Caki2 (cell line): ENCODE measurements at regions not wholly inside any gene's neighbourhood (a gene's known extent, or its start where the extent isn't known, plus 50 kb on each side); places are given as distances from the start of the nearest gene placed in this dataset.
A peak's percentile ranks its signal among the peaks of the same experiment; 100 is the strongest.
"Not testable (repeated sequence)": the region's sequence is repeated elsewhere in the genome, so short reads cannot be mapped to it uniquely, and the experiment has no call there.

ENCODE experiments used
- DNase-seq: peaks from one replicate; pipeline ENCODE4 v3.0.0-alpha.2; 2015; ENCODE audit warnings: low read depth
- in situ Hi-C: cut with HindIII; loops from 2 replicates; pipeline ENCODE4 v1.10.0; 2016; ENCODE audit warnings: low sequenced_read_pairs, low pct_unique_long_range_greater_than_20kb, mixed read lengths

- DNase-seq: no peak
- in situ Hi-C loops: no loop called here
Measured at GRCh38 chr13:44045180-44045562, 165.5 kb downstream of the LACC1 start.

DNA sequence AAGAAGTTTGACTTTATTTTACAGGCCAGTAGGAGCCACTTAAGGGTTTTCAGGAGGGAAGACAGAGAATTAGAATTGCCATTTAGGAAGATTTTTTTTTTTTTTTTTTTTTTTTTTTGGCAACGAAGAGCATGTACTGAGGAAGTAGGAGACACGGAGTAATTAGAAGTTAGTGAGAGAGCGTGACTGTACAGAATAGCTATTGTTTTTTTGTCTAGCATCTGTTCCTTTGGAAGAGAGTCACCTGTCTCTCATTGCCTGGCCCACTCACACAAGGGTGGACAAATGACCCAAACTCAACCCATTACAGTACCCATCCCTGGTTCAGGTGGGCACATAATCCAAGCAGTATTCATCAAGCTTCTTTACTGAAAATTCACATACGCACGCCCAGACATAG, 166.7 kb downstream of the LACC1 start:
- in situ Hi-C loops: no loop called here
- no peak for DNase-seq

GRCh38 chr13:44048326-44048725, 168.6 kb downstream of the LACC1 start:
- in situ Hi-C loops: no loop called here

GRCh38 chr13:44049081-44049945, 169.6 kb downstream of the LACC1 start:
- in situ Hi-C loops: no loop called here
- no peak for DNase-seq

More at GRCh38 chr13:44048326-44048725, 168.6 kb downstream of the LACC1 start:
- DNase-seq: no peak

DNA sequence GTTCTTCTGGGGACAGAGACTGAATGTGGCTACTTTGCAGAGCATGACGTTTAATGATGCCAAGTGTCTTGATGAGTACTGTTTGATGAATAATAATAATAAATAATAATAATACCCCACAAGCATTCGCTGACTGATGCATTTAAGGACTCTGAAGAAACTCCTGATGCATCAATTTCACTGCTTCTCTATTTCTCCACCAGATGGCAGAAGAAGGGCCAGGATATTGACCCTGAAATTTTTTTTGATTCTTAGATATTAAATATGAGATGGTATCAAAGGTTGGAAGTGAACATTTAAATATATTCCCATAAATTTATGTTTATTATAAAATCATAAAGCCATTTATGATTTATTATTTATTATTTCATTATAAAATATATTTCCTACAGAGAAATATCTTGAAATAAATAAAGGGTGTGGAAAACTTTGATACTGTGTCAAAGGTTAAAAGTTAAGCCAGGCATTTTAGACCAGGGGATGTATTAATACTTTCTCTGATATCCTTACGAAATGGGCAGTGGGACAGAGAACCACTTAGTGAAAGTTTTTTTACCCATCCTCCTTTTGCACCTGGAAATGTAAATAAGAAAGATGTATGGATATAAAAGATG, 170.9 kb downstream of the LACC1 start:
- DNase-seq: no peak
- in situ Hi-C loops: no loop called here

DNA sequence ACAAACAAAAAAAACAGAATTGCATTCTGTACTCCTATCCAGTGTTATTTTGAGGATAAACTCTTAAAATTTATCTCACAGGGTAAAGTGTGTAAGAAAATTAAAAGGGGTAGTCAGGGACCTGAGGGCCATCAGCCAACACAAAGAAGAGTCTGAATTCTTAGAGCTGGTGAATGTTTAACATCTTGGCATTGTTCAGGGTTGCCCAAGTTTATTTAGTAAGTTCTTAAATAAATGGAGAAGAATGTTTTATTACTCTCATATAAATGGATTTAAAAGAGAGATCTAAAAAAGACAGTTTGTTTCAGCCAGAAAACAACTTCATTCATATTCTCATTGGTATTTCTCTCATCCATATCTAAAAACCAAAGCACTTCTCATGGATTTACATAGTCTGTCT, 171.7 kb downstream of the LACC1 start:
- in situ Hi-C loops: no loop called here
- no peak for DNase-seq

DNA sequence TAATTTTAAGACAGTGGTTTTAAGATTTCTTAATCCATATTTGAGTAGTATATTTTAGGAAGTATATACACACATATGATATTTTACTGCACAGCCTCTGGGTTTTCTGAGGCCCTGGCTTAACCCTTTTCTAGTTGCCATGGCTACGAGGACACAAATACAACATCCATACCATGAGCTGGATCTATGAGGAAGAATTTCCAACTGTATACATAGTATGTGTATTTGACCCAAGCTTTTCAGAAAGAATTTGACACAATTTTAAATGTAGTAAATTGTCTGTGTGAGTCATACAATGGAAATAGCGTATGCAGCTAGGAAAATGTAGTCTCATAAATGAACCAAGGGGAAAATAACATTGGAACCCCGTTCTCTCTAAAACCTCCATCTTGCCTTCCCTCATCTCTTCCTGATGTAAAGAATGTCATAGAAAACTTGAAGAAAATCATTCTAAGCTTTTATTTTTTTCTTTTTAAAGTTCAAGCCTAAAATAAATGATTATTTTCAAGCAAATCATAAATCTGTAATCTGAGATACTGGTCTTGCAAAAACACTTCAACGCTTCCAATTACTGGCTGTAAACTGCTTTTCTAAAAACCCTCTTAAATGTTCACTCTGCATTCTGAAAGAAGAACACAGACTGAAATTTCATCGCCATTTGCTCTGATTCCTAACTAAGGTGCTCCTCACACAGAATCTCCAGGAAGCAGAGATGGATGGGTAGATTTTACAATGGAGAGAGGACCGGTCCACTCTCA, 172.4 kb downstream of the LACC1 start:
- in situ Hi-C loops: no loop called here
- no peak for DNase-seq

GRCh38 chr13:44052780-44053184, 173.1 kb downstream of the LACC1 start:
- no peak for DNase-seq

DNA sequence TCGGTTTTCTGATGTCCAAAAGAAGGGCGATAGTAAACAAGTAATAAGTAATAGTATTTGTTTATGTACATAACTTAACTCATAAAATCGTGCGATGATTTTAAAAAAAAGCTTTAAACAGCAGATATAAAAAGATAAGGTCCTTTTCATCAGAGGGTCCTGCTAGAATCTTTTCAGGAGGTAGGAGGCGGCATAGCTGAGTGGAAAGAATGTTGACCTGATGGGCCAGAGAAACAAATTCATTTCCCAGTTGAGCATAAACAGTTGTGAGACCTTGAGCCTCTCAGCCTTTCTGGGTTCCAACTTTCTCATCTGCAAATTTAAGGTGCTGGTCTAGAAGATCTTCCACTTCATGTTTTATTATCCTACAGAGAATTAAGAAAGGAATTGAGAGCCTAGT, 173.5 kb downstream of the LACC1 start:
- no peak for DNase-seq
- in situ Hi-C loops: no loop called here

More at GRCh38 chr13:44052780-44053184, 173.1 kb downstream of the LACC1 start:
- in situ Hi-C loops: no loop called here

GRCh38 chr13:44054525-44054924, 174.8 kb downstream of the LACC1 start:
- no peak for DNase-seq
- in situ Hi-C loops: no loop called here

DNA sequence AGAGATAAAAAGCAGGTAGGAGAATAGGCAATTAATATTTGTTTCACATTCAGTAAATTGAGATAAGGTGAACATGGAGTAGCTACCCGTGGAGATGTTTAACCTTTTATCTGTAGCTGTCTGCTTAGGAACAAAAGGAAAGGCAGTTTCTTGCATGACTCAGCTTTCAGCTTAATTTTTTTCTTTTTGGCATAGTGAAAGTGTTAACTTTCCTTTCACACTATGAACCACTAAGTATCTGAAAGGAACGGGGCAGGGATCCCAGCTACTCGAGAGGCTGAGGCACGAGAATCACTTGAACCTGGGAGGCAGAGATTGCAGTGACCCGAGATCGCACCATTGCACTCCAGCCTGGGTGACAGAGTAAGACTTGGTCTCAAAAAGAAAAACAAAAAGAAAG, 176.0 kb downstream of the LACC1 start:
- DNase-seq, in situ Hi-C loops: not testable (repeated sequence)

GRCh38 chr13:44058067-44058466, 178.4 kb downstream of the LACC1 start:
- no peak for DNase-seq
- in situ Hi-C loops: no loop called here

DNA sequence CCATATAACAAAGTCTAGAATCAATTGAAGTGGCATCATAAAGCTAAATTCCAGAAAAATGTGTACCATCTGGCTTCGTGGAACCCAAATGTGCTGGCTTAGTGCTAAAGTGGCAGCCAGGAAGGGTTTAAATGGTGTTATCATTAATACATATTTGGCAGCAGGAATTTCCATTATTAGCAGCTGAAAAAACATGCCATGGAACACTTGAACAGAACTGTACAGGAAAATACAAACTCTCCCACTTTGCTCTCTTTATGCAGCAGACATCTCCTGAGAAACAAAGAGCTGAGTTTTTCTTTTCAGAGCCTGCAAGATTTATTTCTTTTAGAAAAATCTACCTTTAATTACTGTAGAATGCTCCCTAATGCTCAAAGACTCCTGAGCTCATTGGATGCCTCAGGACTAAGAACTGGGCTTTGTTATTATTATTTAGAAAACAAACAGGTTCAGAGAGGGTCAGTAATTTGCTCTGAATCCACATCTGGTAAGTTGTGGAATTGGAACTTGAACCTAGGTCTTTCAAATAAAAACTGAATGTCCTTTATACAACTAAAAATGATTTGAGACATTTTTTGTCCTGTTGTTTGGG, 179.0 kb downstream of the LACC1 start:
- in situ Hi-C loops: no loop called here

GRCh38 chr13:44061876-44062275, 182.2 kb downstream of the LACC1 start:
- in situ Hi-C loops: no loop called here

More for the DNA sequence above, 179.0 kb downstream of the LACC1 start:
- DNase-seq: no peak

GRCh38 chr13:44063467-44063866, 183.8 kb downstream of the LACC1 start:
- in situ Hi-C loops: no loop called here
- DNase-seq: no peak

More at GRCh38 chr13:44061876-44062275, 182.2 kb downstream of the LACC1 start:
- DNase-seq: no peak

DNA sequence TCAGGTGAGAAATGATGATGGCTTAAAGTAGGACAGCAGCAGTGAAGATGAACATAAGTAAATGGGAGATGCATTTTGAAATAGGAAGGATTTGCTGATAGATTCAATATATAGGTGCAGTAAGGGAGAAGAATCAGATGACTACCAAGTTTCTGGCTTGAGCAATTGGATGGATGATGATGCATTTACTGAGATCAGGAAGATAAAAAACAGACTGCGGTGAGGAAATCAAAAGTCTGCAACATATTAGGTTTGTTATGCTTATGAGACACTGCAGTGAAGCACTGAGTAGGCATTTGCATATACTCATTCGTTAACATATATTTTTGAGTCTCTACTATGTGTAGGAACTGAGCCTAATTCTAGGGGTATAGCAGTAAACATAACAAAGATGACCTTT, 184.2 kb downstream of the LACC1 start:
- DNase-seq: no peak
- in situ Hi-C loops: no loop called here

- no peak for DNase-seq
- in situ Hi-C loops: no loop called here
Measured at GRCh38 chr13:44064357-44064756, 184.7 kb downstream of the LACC1 start.

DNA sequence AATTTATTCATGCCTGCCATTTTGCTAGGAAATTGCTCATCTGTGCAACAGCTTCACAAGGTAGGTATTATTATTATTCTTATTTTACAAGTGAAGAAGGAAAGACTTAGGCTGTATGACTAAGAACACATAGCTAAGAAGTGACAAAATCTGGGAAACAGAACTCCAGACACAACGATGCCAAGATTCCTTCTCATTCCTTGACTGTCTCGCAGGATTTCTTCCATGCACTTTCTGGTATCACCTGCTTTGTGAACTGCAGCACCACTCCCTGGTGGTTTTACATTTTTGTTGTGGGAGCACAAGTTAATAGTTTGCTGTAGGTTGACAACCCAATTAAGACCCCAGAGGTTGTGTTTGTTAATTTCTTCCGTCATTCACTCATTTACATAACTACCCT, 188.5 kb downstream of the LACC1 start:
- in situ Hi-C loops: no loop called here

DNA sequence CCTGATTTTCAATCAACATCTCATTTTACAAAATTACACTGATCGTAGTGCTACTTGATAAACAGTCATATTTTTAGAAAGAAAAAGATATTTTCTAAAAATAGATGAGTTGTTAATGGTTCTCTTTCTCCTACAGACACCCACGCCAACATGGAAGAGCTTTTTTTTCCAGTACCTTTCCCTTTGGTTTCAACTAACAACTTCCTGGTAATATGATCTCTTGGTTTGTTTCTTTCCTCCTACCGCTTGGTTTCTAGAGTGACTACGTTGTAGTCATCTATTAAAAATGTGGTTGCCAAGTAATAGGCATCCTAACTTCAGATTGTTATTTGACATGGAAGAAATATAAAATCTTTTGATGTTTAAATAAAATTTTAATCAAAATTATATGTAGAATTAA, 189.0 kb downstream of the LACC1 start:
- DNase-seq: peak; percentile 67

More for the DNA sequence above, 188.5 kb downstream of the LACC1 start:
- DNase-seq: no peak

More for the DNA sequence above, 189.0 kb downstream of the LACC1 start:
- in situ Hi-C loops: no loop called here
